ENCODE measurements at regions not wholly inside any gene's neighbourhood (a gene's known extent, or its start where the extent isn't known, plus 50 kb on each side); places are given as distances from the start of the nearest gene placed in this dataset.

GRCh38 chr18:24926649-24927048, 425.3 kb downstream of the ZNF521 start:
- H3K9me3 ChIP-seq: no peaks in the 10 kb centered on the region
- TF ChIP-seq POLR2A (IDR thresholded peaks at IDR 0.05): no peak
- TF ChIP-seq POLR2AphosphoS5 (IDR thresholded peaks at IDR 0.05): no peak
- TF ChIP-seq CTCF (IDR thresholded peaks at IDR 0.05): no peak
- no peak for TF ChIP-seq EP300 (IDR thresholded peaks at IDR 0.05)
- H3K27me3 ChIP-seq: no peaks in the 10 kb centered on the region
- H3K36me3 ChIP-seq: no peaks in the 10 kb centered on the region
- DNase-seq (ENCODE audit: low spot score in 2 of 2): no peak
- no peaks in the 10 kb centered on the region for H3K4me1 ChIP-seq
- no peak overlapping the region for H3K27ac ChIP-seq
- 57% methylated on average over 1 of the region's 1 CpG for WGBS
- H3K4me3 ChIP-seq: no peak overlapping the region

- no peaks in the 10 kb centered on the region for H3K4me1 ChIP-seq
- H3K4me3 ChIP-seq: no peak overlapping the region
- no peaks in the 10 kb centered on the region for H3K9me3 ChIP-seq
- TF ChIP-seq EP300 (IDR thresholded peaks at IDR 0.05) (no peak), POLR2AphosphoS5 (IDR thresholded peaks at IDR 0.05) (no peak), CTCF (IDR thresholded peaks at IDR 0.05) (no peak), POLR2A (IDR thresholded peaks at IDR 0.05) (no peak)
- DNase-seq (ENCODE audit: low spot score in 2 of 2): no peak
- 72% methylated on average over 8 of the region's 8 CpGs for whole genome bisulfite sequencing
- H3K36me3 ChIP-seq: no peaks in the 10 kb centered on the region
- H3K27me3 ChIP-seq: no peaks in the 10 kb centered on the region
- H3K27ac ChIP-seq: no peak overlapping the region
Measured at GRCh38 chr18:24928301-24928878, 423.6 kb downstream of the ZNF521 start.

- no peak for DNase-seq (ENCODE audit: low spot score in 2 of 2)
- TF ChIP-seq POLR2A (IDR thresholded peaks at IDR 0.05): no peak
- TF ChIP-seq POLR2AphosphoS5 (IDR thresholded peaks at IDR 0.05): no peak
- no peak for TF ChIP-seq EP300 (IDR thresholded peaks at IDR 0.05)
- no peak for TF ChIP-seq CTCF (IDR thresholded peaks at IDR 0.05)
- WGBS: 88% methylated on average over 2 of the region's 2 CpGs
- H3K27ac ChIP-seq: no peak overlapping the region
- no peak overlapping the region for H3K4me3 ChIP-seq
- no peaks in the 10 kb centered on the region for H3K4me1 ChIP-seq
- no peaks in the 10 kb centered on the region for H3K36me3 ChIP-seq
- no peaks in the 10 kb centered on the region for H3K9me3 ChIP-seq
- H3K27me3 ChIP-seq: no peaks in the 10 kb centered on the region
Measured at GRCh38 chr18:24930478-24930877, 421.5 kb downstream of the ZNF521 start.

DNA sequence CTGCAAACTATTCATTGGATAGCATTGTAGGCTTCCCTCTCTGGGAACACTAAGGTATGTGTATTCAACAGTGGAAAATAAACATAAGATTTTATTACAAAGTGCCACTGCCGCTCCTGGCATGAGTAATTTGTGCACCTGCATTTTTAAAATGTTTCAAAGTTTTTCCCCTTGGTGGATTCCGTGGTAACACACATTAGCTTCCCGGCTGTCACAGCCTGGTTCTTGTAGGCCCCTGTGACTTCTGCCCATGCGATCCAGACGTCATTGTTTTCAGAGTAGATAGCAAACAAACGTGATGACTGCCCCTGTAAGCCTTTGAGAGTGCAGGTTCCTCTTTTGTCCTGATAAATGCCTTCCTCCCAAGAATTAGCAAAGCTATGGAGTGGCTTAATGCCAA, 421.0 kb downstream of the ZNF521 start:
- Histone ChIP-seq H3K36me3 (no peaks in the 10 kb centered on the region), H3K4me3 (no peak overlapping the region), H3K4me1 (no peaks in the 10 kb centered on the region), H3K27me3 (no peaks in the 10 kb centered on the region), H3K9me3 (no peaks in the 10 kb centered on the region), H3K27ac (no peak overlapping the region)
- 69% methylated on average over 6 of the region's 6 CpGs for WGBS
- TF ChIP-seq CTCF (IDR thresholded peaks at IDR 0.05) (no peak), POLR2A (IDR thresholded peaks at IDR 0.05) (no peak), POLR2AphosphoS5 (IDR thresholded peaks at IDR 0.05) (no peak), EP300 (IDR thresholded peaks at IDR 0.05) (no peak)
- DNase-seq (ENCODE audit: low spot score in 2 of 2): no peak

GRCh38 chr18:24933345-24933744, 418.6 kb downstream of the ZNF521 start:
- no peaks in the 10 kb centered on the region for H3K9me3 ChIP-seq
- H3K4me3 ChIP-seq: no peak overlapping the region
- 98% methylated on average over 3 of the region's 3 CpGs for WGBS
- DNase-seq (ENCODE audit: low spot score in 2 of 2): no peak
- H3K4me1 ChIP-seq: no peaks in the 10 kb centered on the region
- H3K36me3 ChIP-seq: no peaks in the 10 kb centered on the region
- H3K27me3 ChIP-seq: no peaks in the 10 kb centered on the region
- no peak for TF ChIP-seq POLR2AphosphoS5 (IDR thresholded peaks at IDR 0.05)
- TF ChIP-seq POLR2A (IDR thresholded peaks at IDR 0.05): no peak
- TF ChIP-seq EP300 (IDR thresholded peaks at IDR 0.05): no peak
- no peak for TF ChIP-seq CTCF (IDR thresholded peaks at IDR 0.05)
- no peak overlapping the region for H3K27ac ChIP-seq

Data from suprapubic skin (tissue), 4 donors.